ENCODE measurements at regions not wholly inside any gene's neighbourhood (a gene's known extent, or its start where the extent isn't known, plus 50 kb on each side); places are given as distances from the start of the nearest gene placed in this dataset.
A peak's percentile ranks its signal among the peaks of the same experiment; 100 is the strongest.

DNA sequence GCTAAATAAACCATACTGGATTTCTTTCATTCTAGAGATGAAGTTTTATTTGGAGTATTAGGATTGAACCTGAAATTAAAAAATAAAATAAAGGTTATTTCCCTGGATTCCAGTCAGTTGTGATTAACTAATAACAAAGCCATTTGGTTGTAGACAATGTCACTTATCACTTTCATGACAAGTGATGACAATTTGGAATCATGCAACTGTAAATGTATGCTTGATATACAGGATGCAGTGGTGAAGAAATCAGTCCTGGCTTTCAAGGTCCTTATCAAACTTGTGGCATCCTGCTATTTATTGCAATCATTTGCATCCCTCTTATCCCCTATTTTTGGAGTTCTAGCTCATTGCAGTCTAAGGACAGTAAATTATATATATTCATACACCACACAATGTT, 425.2 kb downstream of the CHL1 start:
- Histone ChIP-seq H3K27me3 (ENCODE audit: control insufficient read depth, insufficient read depth, low read length) (no peaks in the 10 kb centered on the region), H3K36me3 (ENCODE audit: control insufficient read depth, insufficient read depth, low read length) (no peaks in the 10 kb centered on the region), H3K27ac (ENCODE audit: low read length) (no peak overlapping the region), H3K4me1 (ENCODE audit: control insufficient read depth, insufficient read depth, low read length) (no peaks in the 10 kb centered on the region), H3K9me3 (ENCODE audit: control insufficient read depth, insufficient read depth, low read length) (no peaks in the 10 kb centered on the region), H3K4me3 (ENCODE audit: low read length) (no peak overlapping the region)
- Mint-ChIP-seq H3K9me3 (peaks cover 4 to 17% of the 10 kb centered on the region in 2 donors), H3K4me1 (no peaks in the 10 kb centered on the region), H3K27ac (no peak overlapping the region), H3K27me3 (ENCODE audit: low read depth in 2 of 2) (no peaks in the 10 kb centered on the region), H3K4me3 (no peak overlapping the region), H3K36me3 (no peaks in the 10 kb centered on the region)
- TF ChIP-seq, protein P1, sequence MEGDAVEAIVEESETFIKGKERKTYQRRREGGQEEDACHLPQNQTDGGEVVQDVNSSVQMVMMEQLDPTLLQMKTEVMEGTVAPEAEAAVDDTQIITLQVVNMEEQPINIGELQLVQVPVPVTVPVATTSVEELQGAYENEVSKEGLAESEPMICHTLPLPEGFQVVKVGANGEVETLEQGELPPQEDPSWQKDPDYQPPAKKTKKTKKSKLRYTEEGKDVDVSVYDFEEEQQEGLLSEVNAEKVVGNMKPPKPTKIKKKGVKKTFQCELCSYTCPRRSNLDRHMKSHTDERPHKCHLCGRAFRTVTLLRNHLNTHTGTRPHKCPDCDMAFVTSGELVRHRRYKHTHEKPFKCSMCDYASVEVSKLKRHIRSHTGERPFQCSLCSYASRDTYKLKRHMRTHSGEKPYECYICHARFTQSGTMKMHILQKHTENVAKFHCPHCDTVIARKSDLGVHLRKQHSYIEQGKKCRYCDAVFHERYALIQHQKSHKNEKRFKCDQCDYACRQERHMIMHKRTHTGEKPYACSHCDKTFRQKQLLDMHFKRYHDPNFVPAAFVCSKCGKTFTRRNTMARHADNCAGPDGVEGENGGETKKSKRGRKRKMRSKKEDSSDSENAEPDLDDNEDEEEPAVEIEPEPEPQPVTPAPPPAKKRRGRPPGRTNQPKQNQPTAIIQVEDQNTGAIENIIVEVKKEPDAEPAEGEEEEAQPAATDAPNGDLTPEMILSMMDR (IDR thresholded peaks at IDR 0.05) = no peak
- DNase-seq (no peak), ATAC-seq (no peak)
- intact Hi-C loops (cut with micrococcal nuclease) = no loop called here

DNA sequence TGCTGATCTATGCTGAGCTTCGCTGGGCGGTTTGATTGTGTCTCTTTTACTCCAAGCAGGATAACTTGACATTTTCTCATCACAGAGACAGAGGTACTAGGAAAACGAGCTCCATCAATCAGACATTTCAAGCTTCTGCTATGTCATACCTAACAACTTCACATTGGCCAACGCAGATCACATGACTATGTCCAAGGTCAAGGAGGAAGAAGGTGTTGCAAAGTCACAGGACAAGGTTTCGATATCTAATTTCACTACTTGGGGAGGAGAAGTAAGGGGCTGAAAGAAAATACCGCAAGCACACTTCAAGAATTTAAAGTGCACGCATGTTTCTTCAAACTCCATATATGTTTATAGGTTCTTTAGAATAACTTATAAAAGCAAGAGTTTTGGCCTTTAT, 425.8 kb downstream of the CHL1 start:
- no peaks in the 10 kb centered on the region for H3K4me1 Mint-ChIP-seq
- WGBS (ENCODE audit: insufficient coverage) = 95% methylated on average over 6 of the region's 7 CpGs
- H3K9me3 ChIP-seq (ENCODE audit: control insufficient read depth, insufficient read depth, low read length) = no peaks in the 10 kb centered on the region
- no peaks in the 10 kb centered on the region for H3K27me3 Mint-ChIP-seq (ENCODE audit: low read depth in 2 of 2)
- intact Hi-C loops (cut with micrococcal nuclease) = no loop called here
- H3K9me3 Mint-ChIP-seq = peaks cover 4 to 17% of the 10 kb centered on the region in 2 donors
- no peak overlapping the region for H3K4me3 ChIP-seq (ENCODE audit: low read length)
- no peaks in the 10 kb centered on the region for H3K27me3 ChIP-seq (ENCODE audit: control insufficient read depth, insufficient read depth, low read length)
- no peak overlapping the region for H3K27ac Mint-ChIP-seq
- no peak overlapping the region for H3K4me3 Mint-ChIP-seq
- TF ChIP-seq, protein P1 (IDR thresholded peaks at IDR 0.05) = no peak
- H3K27ac ChIP-seq (ENCODE audit: low read length) = no peak overlapping the region
- no peaks in the 10 kb centered on the region for H3K36me3 ChIP-seq (ENCODE audit: control insufficient read depth, insufficient read depth, low read length)
- H3K4me1 ChIP-seq (ENCODE audit: control insufficient read depth, insufficient read depth, low read length) = no peaks in the 10 kb centered on the region
- ATAC-seq (no peak), DNase-seq (no peak)
- H3K36me3 Mint-ChIP-seq = no peaks in the 10 kb centered on the region

DNA sequence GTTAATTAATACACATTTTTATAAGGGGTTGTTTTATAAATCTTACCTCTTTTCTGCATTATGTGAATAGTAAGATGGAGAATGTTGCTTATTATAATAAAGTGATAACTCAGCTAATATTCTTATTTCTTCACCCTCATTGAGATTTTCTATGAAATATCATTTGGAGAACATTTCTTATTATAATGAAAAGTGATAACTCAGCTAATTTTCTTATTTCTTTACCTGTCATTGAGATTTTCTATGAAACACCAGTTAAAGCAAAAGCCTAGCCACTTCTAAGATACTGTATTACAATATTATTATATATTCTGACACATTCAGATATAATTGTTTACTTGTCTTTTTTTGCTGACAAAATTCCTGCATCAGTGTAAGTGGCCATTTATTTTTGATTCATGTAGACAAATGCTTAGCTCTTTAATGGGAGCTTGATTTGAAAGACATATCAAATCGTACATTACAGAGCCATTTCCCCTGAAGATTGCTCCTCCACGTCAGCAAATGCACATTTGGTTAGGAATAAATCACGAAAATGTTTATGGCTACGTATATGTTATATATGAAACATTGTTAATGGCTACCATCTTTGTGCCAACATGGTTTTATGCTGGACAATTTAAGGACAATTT, 427.5 kb downstream of the CHL1 start:
- TF ChIP-seq, protein P1 (IDR thresholded peaks at IDR 0.05) = no peak
- Histone ChIP-seq H3K27me3 (ENCODE audit: control insufficient read depth, insufficient read depth, low read length) (no peaks in the 10 kb centered on the region), H3K9me3 (ENCODE audit: control insufficient read depth, insufficient read depth, low read length) (peaks cover 3% of the 10 kb centered on the region), H3K27ac (ENCODE audit: low read length) (no peak overlapping the region), H3K4me1 (ENCODE audit: control insufficient read depth, insufficient read depth, low read length) (no peaks in the 10 kb centered on the region), H3K36me3 (ENCODE audit: control insufficient read depth, insufficient read depth, low read length) (no peaks in the 10 kb centered on the region), H3K4me3 (ENCODE audit: low read length) (no peak overlapping the region)
- Mint-ChIP-seq H3K27ac (no peak overlapping the region), H3K9me3 (peaks cover 4 to 23% of the 10 kb centered on the region in 2 donors), H3K4me3 (no peak overlapping the region), H3K4me1 (no peaks in the 10 kb centered on the region), H3K36me3 (no peaks in the 10 kb centered on the region), H3K27me3 (ENCODE audit: low read depth in 2 of 2) (no peaks in the 10 kb centered on the region)
- DNase-seq (no peak), ATAC-seq (no peak)
- 86% methylated on average over 4 of the region's 4 CpGs for WGBS (ENCODE audit: insufficient coverage)
- intact Hi-C loops (cut with micrococcal nuclease) = no loop called here

DNA sequence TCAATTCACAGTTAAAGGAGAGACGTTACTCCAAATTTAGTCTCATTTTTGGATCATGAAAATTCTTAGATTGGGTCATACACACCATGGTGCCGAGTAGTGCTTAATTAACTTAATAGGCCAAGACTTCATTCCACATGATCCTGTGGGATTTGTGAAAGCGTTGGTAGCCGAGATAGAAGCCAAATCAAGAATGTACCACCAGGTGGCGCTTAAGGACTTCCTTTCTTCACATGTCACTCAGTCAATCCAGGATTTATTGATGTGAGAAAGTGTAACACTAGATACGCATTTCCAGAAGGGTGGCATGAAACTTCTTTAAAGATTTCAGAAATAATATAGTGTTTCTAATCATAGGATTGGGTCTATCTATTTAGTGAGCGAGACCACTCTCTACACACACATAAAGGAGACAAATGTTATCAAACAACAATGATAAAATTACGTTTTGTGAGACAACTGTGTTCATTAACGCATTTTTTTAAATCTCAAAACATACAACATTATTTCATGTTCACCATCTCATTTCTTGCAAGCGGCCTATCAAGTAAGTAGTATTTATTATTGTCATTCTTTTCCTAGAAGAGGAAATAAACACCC, 436.1 kb downstream of the CHL1 start:
- intact Hi-C loops (cut with micrococcal nuclease) = no loop called here
- DNase-seq = peak in 1 of 2 donors; percentile 32
- H3K27ac ChIP-seq (ENCODE audit: low read length) = no peak overlapping the region
- H3K4me1 ChIP-seq (ENCODE audit: control insufficient read depth, insufficient read depth, low read length) = no peaks in the 10 kb centered on the region
- H3K36me3 ChIP-seq (ENCODE audit: control insufficient read depth, insufficient read depth, low read length) = no peaks in the 10 kb centered on the region
- 21% methylated on average over 6 of the region's 10 CpGs for WGBS (ENCODE audit: insufficient coverage)
- no peak for ATAC-seq
- peaks cover 4 to 14% of the 10 kb centered on the region in 2 donors for H3K9me3 Mint-ChIP-seq
- no peaks in the 10 kb centered on the region for H3K4me1 Mint-ChIP-seq
- H3K27me3 ChIP-seq (ENCODE audit: control insufficient read depth, insufficient read depth, low read length) = no peaks in the 10 kb centered on the region
- no peak overlapping the region for H3K4me3 ChIP-seq (ENCODE audit: low read length)
- H3K27ac Mint-ChIP-seq = no peak overlapping the region
- H3K36me3 Mint-ChIP-seq = no peaks in the 10 kb centered on the region
- TF ChIP-seq, protein P1 (IDR thresholded peaks at IDR 0.05) = no peak
- no peak overlapping the region for H3K4me3 Mint-ChIP-seq
- H3K27me3 Mint-ChIP-seq (ENCODE audit: low read depth in 2 of 2) = no peaks in the 10 kb centered on the region
- peaks cover 3% of the 10 kb centered on the region for H3K9me3 ChIP-seq (ENCODE audit: control insufficient read depth, insufficient read depth, low read length)

Measured in natural killer cell (primary cell).